ENCODE measurements at regions not wholly inside any gene's neighbourhood (a gene's known extent, or its start where the extent isn't known, plus 50 kb on each side); places are given as distances from the start of the nearest gene placed in this dataset.
"Not testable (repeated sequence)": the region's sequence is repeated elsewhere in the genome, so short reads cannot be mapped to it uniquely, and the experiment has no call there.

DNA sequence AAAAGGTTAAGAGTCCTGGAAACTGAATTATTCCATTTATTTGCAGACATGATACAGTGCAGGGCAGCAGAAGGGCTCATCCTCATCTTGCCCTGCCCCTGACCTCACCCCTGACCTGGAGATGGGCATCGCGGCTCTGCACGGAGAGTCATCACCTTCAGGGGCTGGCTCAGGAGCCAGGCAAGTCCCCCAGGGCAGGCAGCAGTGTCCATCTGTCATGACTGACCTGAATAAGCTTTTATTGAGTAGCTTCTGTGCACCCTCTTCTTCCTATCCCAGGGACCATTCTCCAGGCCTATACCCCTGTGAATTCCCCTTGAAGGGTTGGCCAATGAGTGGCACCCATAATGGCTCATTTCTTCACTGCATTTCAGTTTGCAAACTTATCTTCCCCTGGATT, 484.2 kb downstream of the ZNF536 start:
- no peak for DNase-seq

DNA sequence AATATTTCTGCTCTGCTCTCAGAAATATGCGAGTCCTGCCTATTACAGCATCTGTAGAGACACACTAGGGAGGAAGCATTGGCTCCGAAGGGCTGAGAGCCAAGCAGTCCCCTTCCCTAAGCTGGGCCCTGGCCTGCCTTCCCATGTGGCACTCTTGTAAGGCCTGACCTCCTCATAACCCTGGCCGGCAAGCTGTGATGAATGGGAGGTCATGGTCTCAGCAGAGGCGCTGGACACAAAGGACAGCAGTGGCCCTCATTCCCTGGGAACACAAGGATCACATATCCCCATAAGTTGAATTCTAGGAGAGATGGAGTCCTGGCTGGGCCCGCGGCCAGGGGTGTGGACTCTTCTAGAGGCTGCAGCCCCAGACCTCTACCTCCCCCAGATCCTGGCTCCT, 483.3 kb downstream of the ZNF536 start:
- DNase-seq, result no peak

DNA sequence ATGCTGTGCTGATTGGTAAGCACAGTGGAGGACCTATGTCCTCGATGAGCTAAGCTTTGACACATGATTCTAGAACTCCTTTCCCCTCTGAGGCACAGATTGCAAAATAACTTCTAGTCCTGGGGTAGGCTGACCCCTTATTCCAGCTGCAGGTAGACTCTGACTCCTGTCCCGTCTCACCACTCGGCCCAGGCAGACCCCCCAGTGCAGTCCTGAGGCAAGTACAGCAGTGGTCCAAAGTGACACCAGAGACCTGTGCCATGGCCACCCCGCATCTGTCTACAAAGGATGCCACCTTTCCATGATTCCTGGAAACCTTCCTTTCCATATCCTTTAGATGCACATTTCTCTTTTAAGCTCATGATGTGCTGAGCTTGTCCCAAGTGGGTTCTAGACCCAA, 482.5 kb downstream of the ZNF536 start:
- DNase-seq, result no peak

DNA sequence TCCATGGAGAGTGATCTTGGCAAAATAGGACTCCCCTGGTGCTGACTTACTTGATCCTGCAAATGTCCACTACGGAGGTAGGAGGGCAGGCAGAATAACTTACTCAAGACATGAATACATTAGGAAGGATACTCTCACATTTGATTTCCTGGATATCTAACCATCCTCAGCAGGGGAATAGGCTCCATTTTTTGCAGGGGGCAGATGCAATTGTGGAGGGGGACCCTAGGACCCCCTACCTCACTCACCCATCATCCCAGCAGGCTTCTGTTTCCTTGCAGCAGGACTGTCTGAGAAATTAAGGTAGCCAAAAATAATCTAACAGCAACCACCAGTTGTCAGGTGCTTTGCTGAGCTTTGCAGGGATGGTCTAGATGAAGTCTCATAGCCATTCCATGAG, 482.0 kb downstream of the ZNF536 start:
- no peak for DNase-seq

DNA sequence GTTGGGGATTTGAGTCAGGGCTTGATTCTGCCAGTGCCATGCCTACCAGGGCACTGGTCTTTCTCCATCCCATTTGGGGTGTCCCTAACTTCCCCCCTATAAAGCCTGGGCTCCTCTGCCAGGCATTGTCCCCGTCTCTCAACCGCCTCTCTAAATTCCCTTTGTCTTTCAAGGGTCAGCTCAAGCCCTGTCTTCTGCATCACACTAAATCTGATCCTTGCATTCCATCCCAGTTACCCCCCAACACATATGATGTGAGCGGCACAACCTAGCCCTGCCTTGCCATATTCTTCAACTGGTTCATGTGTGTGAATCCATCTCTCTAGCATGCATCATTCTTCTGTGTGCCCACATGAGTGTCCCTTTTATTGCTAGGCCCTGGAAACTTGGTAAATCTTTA, 480.9 kb downstream of the ZNF536 start:
- no peak for DNase-seq

DNA sequence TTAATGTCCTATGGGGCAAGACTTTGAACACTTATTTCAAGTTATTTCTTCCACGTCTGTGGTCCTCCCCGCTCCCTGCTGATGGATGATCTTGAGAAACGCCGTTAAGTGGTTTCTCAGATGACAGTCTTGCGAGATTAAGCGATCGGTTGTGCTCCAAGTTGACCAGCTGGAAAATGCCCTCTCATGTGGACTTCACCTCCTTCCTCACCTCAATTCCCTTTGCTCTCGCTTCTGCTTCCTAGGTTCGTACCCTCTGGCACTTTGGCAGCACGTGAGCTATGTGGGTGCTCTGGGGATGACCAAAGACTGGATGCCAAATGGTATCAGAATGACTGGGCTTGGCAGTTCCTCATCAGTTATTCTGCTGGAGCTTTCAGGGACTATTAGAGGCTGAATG, 480.0 kb downstream of the ZNF536 start:
- DNase-seq, result no peak

DNA sequence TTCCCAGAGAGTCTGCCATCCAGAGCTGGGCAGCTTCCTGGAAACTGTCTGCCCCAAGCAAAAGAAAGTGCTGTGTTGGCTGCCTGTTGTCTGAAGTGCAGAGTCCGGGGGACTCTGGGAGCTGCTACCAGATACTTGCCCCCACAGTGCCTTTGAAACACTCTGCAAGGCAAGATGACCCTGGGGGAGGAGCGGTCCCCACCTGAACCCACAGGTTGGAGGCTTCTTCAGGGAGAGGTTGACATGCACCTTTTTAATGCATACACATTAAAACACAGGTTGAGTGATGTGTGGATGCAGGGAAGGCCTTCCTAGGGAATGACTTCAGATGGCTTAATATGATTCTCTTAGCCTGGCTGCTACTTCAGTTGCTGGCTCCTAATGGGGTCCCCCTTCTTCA, 479.5 kb downstream of the ZNF536 start:
- DNase-seq, result no peak

DNA sequence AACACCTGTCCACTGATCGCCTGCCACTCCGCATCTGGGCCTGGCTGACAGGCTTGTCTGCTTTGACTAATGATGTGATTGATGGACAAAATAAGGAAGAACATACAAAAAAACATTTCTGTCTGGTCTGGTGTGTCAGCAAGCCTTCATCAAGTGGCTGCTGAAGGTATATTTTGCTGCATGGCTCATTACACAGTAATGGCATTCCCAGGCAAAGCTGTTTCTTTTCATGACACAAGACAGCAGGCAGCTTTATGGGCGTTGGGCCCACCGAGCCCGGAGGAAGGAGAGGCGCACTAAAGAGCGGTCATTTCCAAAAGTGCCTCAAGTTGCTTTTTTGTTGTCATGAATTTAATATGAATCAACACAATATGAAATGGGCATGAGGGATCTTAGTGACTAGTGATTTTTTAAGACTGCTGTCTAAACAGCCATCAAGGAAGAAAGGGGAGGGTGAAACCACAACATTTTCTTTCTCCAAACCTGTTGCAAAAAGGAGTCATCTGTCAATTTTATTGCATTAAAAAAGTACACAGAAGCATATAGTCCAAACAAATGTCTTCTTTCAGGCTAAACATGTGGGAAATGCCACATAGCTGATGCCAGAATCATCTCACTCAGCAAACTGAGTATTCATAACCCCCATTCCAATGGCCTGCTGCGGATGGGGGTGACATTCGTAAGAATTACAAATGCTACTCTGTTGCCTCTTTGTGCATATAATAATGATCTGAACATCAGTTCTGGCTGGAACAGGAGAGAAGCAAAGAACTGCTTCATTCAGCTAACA, 476.6 kb downstream of the ZNF536 start:
- no peak for DNase-seq

DNA sequence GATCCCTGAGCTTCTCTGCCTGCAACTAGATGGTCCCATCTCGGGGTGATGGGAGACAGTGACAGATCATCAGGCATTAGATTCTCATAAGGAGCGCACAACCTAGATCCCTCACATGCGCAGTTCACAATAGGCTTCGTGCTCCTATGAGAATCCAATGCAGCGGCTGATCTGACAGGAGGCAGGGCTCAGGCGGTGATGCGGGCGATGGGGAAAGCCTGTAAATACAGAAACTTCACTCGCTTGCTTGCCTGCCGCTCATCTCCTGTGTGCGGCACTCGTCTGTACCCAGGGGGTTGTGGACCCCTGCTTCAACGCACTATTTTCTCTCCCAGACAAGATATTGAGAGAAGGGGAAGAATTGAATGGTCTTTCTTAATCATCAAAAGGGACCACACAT, 473.9 kb downstream of the ZNF536 start:
- no peak for DNase-seq

DNA sequence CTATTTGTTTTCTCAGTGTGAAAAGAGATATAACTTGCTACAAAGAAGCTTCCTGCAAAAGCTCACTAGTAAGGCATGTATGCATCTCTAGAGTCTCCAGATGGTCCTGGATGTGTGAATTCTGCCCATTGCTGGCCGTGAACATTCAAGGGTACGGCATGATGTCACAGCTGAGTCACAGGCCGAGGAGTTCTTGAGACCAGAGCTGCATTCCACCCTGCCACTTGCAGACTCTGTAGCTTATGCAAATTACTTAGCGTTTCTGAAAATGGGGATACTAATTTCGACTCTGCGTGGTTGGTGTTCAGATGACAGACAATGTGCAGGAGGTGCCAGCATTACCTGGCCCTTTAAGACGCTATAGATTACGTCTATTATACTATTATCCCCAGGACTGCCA, 470.7 kb downstream of the ZNF536 start:
- DNase-seq, result no peak

DNA sequence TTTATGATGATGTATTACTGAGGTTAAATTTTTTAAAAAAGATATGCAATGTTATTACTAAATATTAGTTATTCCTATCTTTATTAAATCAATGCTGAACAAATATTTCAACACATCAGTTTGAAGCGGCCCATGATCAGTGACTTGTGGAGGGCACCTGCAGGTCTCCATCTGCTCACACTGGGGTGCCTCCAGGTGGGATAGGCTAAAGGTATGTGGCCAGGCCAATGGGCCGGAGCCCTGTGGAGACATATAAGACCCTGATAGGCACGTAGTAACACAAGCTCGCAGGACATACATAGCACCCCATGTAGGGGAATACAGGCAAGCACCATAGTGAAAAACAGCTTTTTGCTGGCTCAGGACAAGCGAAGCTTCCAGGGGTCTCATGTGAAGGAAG, 469.8 kb downstream of the ZNF536 start:
- DNase-seq, result no peak

DNA sequence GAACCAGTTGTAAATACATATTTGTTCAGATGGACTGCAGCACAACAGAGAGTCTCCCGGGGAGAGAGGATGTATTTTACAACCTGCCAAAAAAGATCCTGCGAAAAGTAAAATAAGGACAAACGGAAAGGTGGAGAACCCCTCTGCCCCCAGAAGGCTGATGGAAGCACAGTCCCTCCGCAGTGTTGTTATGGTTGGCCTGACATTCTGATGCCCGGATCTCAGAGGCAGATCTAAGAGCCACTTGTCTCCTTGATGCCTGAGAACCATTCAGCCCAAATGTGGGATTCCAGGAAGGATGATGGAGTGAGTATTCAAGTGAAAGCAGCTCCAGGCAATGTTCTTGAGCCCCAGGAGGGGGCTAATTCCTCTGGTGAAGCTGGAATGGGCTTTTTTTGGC, 458.7 kb downstream of the ZNF536 start:
- DNase-seq, result no peak

DNA sequence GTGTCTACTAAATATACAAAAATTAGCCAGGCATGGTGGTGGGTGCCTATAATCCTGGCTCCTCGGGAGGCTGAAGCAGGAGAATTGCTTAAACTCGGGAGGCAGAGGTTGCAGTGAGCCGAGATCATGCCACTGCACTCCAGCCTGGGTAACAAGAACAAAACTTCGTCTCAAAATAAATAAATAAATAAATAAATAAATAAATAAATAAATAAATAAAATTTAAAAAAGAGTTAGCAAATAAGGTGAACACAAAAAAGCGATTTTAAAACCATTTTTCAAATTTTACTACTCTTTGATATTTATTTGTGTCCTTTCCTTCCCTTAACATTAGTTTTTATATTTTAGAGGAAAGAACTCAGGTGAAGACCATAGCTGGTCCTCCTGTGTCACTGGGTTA, 453.3 kb downstream of the ZNF536 start:
- DNase-seq, result not testable (repeated sequence)

DNA sequence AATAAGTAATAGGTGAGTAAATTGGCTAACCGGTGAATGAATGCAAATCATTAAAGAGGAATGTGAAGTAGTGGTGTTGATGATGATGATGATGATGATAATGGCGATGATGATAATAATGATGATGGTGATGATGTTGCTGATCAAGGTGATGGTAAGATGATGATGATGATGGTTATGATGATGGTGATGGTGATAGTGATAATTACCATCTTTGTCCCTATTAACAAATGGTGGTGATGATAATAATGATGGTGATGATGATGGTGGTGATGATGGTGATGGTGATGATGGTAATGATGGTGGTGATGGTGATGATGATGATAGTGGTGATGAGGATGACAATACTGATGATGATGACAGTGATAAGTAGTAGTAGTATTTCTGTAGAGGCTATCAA, 452.6 kb downstream of the ZNF536 start:
- DNase-seq, result no peak

DNA sequence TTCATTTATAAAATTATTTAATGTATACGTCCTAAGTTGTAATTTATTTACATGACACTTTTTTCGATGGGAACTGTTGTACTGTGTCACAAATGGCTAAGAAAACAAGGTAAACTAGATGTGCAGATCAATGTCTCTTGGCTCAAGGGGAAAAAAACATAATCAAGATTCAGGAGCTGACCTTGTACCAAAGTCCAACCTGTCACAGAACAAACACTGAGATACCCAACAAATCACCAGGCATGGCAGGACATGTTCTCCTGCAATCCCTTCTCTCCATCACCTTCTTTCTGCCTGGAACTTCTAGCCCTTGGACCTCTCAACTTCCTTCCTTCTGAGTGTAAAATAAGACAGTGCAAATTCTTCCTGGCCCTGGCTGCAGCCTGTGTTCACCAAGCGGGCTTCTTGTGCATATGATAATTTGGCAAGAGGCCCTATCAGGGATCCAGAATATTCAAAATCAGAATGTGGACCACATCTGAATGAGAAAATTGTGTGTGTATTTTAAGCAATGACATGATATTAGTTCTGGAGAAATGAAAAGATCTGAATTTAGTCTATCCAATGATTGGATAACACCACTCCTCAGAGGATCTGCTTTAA, 445.9 kb downstream of the ZNF536 start:
- DNase-seq, result no peak

DNA sequence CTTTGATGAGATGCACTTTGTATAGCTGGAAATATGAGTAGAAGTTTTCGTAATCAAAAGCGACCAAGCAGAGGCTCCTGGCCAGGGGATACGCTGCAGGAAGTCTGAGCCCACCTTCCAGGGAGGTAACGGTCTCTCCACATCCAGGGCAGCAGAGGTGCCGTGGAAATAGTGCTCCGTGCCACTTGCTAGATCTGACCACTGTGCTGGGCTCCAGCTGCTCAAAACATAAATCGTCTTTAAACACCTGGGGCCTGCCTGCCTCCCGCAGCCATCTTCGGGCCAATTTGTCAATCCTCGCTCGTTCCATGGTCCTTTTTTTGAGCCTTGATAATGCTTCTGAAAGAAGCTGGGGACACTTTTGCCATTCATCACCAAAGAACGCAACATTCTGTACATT, 445.0 kb downstream of the ZNF536 start:
- no peak for DNase-seq

DNA sequence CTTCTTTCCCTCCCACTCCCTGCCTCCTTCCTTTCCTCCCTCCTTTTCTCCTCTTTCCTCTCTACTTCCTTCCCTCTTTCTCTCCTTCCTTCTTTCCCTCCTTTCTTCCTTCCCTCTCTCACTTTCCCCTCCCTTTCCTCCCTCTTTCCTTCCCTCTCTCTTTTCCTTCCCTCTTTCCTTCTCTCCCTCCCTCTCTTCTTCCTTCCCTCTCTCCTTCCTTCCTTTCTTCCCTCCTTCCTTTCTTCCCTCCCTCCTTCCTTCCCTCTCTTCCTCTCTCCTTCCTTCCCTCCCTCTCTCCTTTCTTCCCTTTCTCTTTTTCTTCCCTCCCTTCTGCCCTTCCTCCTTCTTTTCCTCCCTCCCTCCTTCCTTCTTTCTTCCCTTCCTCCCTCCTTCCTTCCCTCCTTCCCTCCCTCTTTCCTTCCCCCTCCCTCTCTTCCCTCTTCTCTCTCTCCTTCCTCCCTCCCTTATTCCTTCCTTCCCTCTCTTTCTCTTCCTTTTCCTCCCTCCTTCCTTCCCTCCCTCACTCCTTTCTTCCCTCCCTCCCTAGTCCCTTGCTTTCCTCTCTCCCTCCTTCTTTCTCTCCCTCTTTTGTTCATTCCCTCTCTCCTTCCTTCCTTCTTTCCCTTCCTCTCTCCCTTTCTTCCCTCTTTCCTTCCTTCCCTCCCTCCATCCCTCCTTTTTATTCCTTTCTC, 443.9 kb downstream of the ZNF536 start:
- DNase-seq, result no peak

DNA sequence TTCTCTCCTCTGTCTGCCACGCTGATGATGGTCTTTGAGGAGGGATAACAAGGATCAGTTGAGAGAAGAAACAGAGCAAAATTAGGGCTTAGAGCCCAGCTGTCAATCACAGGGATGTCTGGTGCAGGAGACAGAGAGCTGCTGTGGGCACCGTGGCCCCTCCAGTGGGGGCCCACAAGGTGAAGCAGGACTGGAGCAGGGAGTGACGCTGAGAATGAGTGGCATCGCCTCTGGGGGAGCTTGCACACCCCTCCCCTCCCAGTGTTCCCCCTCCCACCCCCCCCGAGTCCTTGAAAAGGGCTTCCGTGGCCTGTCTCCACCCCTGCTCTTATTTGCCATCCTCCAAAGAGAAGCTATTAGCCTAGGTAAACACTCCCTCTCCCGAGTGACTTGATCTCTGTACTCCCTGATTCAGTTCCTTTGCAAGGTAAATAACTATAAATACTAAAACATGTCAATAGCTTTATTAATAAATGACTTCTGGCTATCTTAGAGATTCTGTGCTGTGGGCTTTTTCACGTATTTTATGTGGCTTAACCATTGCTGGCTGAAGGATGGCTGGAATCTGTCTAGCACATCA, 440.0 kb downstream of the ZNF536 start:
- no peak for DNase-seq

DNA sequence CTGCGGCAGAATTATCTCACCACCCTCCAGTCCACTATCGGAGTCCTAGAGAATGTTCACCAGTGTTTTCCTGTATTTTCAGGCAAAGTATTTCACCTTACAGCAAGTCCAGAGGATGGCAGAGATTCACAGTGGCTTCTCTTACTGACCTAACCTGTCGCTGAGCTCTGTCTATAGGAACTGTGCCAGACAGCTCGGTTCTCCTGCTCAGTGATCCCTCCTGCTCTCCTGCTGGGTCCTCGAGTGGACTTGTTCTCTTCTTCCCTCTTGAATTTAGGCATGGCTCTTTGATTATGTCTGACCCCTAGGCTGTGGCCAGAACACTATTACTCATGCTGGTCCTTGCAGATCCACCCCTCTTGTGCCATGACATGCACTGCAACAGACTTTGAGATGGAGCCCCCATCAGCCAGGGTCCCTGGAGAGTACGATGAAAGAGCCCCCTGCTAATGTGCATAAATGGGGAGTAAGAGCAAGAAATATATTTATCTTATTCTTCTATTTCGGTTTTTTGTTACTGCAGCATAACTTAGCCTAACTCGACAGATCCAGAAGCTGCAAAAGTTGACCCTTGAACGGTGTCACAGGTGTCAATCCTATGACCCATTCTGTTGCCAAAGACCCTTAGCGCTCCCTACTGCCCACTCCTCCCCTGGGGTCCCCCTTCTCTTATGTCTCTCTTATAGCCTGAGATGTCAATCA, 439.4 kb downstream of the ZNF536 start:
- no peak for DNase-seq

DNA sequence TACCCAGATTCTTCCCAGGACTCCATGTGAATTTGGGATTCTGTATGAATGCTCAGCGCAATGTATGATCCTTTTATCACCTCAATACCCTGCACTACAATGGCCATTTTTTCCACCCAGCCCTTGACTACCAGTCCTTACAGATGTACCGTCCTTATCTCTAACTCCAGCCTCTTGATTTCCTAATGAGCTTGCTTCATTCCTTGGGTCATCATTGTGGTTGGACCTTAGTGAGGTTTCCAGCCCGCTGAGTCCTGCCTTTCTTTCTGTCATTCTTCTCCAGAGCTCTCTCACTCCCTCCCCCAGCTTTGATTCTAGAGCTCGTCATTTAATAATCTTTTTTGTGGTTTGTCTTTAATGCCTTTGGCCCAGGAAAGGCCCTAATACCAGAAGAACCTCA, 438.5 kb downstream of the ZNF536 start:
- DNase-seq, result no peak

DNA sequence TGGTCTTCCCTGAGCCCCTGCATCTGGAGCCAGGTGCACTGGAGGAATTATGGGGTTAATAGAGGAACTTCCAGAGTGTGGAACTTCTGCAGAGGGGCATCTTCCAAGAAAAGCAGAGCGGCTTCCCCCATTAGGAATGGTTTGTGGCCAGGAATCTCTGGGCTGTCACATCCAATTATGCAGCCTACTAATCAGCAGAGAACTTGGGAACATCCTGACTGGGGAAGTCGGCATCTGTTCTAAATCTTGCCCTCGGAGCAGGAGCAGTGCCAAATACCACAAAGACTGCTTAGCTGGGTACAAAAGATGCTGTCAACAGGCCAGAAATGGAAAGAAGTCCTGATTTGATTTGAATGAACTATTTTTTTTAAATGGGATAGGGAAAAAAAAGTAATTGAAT, 435.1 kb downstream of the ZNF536 start:
- DNase-seq, result no peak

DNA sequence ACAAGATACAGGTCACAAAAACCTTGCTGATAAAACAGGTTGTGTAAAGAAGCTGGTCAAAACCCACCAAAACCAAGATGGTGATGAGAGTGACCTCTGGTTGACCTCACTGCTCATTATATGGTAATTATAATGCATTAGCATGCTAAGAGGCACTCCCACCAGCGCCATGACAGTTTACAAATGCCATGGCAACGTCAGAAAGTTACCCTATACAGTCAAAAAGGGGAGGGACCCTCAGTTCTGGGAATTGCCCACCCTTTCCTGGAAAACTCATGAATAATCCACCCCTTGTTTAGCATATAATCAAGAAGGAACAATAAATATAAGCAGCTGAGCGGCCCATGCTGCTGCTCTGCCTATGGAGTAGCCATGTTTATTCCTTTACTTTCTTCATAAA, 434.1 kb downstream of the ZNF536 start:
- no peak for DNase-seq

DNA sequence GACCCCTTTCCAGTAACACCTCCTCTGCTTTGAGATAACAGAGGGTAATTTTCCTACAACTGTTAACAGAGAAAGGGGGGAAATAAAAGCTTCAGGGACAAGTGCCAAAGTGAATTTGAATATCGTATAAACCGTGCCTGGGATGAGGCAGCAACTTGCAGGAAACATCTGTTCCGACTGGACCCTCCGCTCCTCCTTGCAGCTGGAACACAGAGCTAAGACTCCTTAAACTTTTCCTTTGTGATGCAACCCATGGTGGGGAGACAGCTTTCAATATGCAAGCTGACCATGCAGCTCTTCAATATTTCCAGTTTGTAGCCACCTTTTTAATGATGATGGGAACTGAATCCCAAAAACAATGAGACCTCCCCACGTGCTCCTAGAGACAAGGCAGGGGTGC, 432.6 kb downstream of the ZNF536 start:
- DNase-seq, result no peak
